ENCODE measurements at regions not wholly inside any gene's neighbourhood (a gene's known extent, or its start where the extent isn't known, plus 50 kb on each side); places are given as distances from the start of the nearest gene placed in this dataset.

DNA sequence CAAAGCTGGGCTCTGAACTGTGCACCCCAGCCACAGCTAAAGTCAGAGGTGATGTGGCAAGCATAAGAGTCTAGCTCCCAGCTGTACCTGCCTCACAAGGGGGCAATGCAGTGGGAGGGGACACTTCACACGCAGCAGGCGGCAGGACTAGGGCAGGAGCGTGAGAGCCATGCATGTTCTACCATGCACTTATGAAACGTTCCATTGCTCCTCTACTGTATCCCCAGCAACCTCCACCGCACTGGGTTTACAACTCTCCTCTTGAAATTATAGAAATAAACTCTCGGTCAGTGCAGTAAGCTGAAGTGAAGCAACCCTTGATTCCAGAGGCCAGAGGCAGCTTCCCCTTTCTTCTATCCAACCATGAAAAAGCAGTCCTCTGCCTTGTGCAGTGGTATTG, 298.6 kb upstream of the STT3B start:
- DNase-seq (ENCODE audit: low read depth) (no peak), FAIRE-seq (no peak)
- TF ChIP-seq EZH2 (IDR thresholded peaks at IDR 0.05; ENCODE audit: insufficient read depth, low read length), result no peak
- TF ChIP-seq, protein P1, sequence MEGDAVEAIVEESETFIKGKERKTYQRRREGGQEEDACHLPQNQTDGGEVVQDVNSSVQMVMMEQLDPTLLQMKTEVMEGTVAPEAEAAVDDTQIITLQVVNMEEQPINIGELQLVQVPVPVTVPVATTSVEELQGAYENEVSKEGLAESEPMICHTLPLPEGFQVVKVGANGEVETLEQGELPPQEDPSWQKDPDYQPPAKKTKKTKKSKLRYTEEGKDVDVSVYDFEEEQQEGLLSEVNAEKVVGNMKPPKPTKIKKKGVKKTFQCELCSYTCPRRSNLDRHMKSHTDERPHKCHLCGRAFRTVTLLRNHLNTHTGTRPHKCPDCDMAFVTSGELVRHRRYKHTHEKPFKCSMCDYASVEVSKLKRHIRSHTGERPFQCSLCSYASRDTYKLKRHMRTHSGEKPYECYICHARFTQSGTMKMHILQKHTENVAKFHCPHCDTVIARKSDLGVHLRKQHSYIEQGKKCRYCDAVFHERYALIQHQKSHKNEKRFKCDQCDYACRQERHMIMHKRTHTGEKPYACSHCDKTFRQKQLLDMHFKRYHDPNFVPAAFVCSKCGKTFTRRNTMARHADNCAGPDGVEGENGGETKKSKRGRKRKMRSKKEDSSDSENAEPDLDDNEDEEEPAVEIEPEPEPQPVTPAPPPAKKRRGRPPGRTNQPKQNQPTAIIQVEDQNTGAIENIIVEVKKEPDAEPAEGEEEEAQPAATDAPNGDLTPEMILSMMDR (IDR thresholded peaks at IDR 0.05; ENCODE audit: insufficient read depth, low read depth, low read length), result no peak
- H3K27me3 Mint-ChIP-seq (ENCODE audit: low read depth, unreplicated experiment), result peaks cover 10% of the 10 kb centered on the region
- Histone ChIP-seq H3K36me3 (ENCODE audit: insufficient read depth, low read length) (no peaks in the 10 kb centered on the region), H3K79me2 (ENCODE audit: insufficient read depth, low read length) (no peaks in the 10 kb centered on the region), H3K9me3 (ENCODE audit: insufficient read depth, low read depth, low read length) (no peaks in the 10 kb centered on the region), H3K4me1 (ENCODE audit: insufficient read depth, low read length) (no peaks in the 10 kb centered on the region), H4K20me1 (ENCODE audit: insufficient read depth, low read length) (no peaks in the 10 kb centered on the region), H3K27ac (ENCODE audit: low read depth, low read length) (no peak overlapping the region), H3K4me3 (ENCODE audit: insufficient read depth, low read depth, low read length) (no peak overlapping the region), H3K27me3 (ENCODE audit: insufficient read depth, low read length) (no peaks in the 10 kb centered on the region), H2AFZ (ENCODE audit: low read depth, low read length) (no peak overlapping the region), H3K9ac (ENCODE audit: low read length) (no peak overlapping the region), H3K4me2 (ENCODE audit: low read length) (no peak overlapping the region)
- no peak overlapping the region for H3K27ac Mint-ChIP-seq (ENCODE audit: unreplicated experiment)
- peaks cover 18% of the 10 kb centered on the region for H3K4me1 Mint-ChIP-seq (ENCODE audit: low read depth, unreplicated experiment)
- no peaks in the 10 kb centered on the region for H3K9me3 Mint-ChIP-seq (ENCODE audit: unreplicated experiment)
- H3K4me3 Mint-ChIP-seq (ENCODE audit: unreplicated experiment), result no peak overlapping the region
- no peaks in the 10 kb centered on the region for H3K36me3 Mint-ChIP-seq (ENCODE audit: low read depth, unreplicated experiment)

- no peak for TF ChIP-seq EZH2 (IDR thresholded peaks at IDR 0.05; ENCODE audit: insufficient read depth, low read length)
- TF ChIP-seq, protein P1 (IDR thresholded peaks at IDR 0.05; ENCODE audit: insufficient read depth, low read depth, low read length), result no peak
- Histone ChIP-seq H2AFZ (ENCODE audit: low read depth, low read length) (no peak overlapping the region), H3K27ac (ENCODE audit: low read depth, low read length) (no peak overlapping the region), H3K79me2 (ENCODE audit: insufficient read depth, low read length) (no peaks in the 10 kb centered on the region), H3K36me3 (ENCODE audit: insufficient read depth, low read length) (no peaks in the 10 kb centered on the region), H3K9me3 (ENCODE audit: insufficient read depth, low read depth, low read length) (no peaks in the 10 kb centered on the region), H3K4me1 (ENCODE audit: insufficient read depth, low read length) (no peaks in the 10 kb centered on the region), H3K4me3 (ENCODE audit: insufficient read depth, low read depth, low read length) (no peak overlapping the region), H3K27me3 (ENCODE audit: insufficient read depth, low read length) (no peaks in the 10 kb centered on the region), H3K4me2 (ENCODE audit: low read length) (no peak overlapping the region), H4K20me1 (ENCODE audit: insufficient read depth, low read length) (no peaks in the 10 kb centered on the region), H3K9ac (ENCODE audit: low read length) (no peak overlapping the region)
- H3K36me3 Mint-ChIP-seq (ENCODE audit: low read depth, unreplicated experiment), result no peaks in the 10 kb centered on the region
- peaks cover 19% of the 10 kb centered on the region for H3K4me1 Mint-ChIP-seq (ENCODE audit: low read depth, unreplicated experiment)
- no peaks in the 10 kb centered on the region for H3K9me3 Mint-ChIP-seq (ENCODE audit: unreplicated experiment)
- peaks cover 10% of the 10 kb centered on the region for H3K27me3 Mint-ChIP-seq (ENCODE audit: low read depth, unreplicated experiment)
- no peak overlapping the region for H3K4me3 Mint-ChIP-seq (ENCODE audit: unreplicated experiment)
- DNase-seq (ENCODE audit: low read depth), result no peak
- no peak for FAIRE-seq
- no peak overlapping the region for H3K27ac Mint-ChIP-seq (ENCODE audit: unreplicated experiment)
Measured at GRCh38 chr3:31235062-31235700, 297.5 kb upstream of the STT3B start.

- Histone ChIP-seq H4K20me1 (ENCODE audit: insufficient read depth, low read length) (no peaks in the 10 kb centered on the region), H3K9ac (ENCODE audit: low read length) (no peak overlapping the region), H3K4me1 (ENCODE audit: insufficient read depth, low read length) (no peaks in the 10 kb centered on the region), H3K27me3 (ENCODE audit: insufficient read depth, low read length) (no peaks in the 10 kb centered on the region), H3K27ac (ENCODE audit: low read depth, low read length) (no peak overlapping the region), H3K36me3 (ENCODE audit: insufficient read depth, low read length) (no peaks in the 10 kb centered on the region), H3K4me3 (ENCODE audit: insufficient read depth, low read depth, low read length) (no peak overlapping the region), H3K9me3 (ENCODE audit: insufficient read depth, low read depth, low read length) (no peaks in the 10 kb centered on the region), H3K79me2 (ENCODE audit: insufficient read depth, low read length) (no peaks in the 10 kb centered on the region), H2AFZ (ENCODE audit: low read depth, low read length) (no peak overlapping the region), H3K4me2 (ENCODE audit: low read length) (no peak overlapping the region)
- no peak for TF ChIP-seq EZH2 (IDR thresholded peaks at IDR 0.05; ENCODE audit: insufficient read depth, low read length)
- TF ChIP-seq, protein P1 (IDR thresholded peaks at IDR 0.05; ENCODE audit: insufficient read depth, low read depth, low read length), result no peak
- no peaks in the 10 kb centered on the region for H3K36me3 Mint-ChIP-seq (ENCODE audit: low read depth, unreplicated experiment)
- H3K27me3 Mint-ChIP-seq (ENCODE audit: low read depth, unreplicated experiment), result peaks cover 10% of the 10 kb centered on the region
- H3K4me3 Mint-ChIP-seq (ENCODE audit: unreplicated experiment), result no peak overlapping the region
- no peak for DNase-seq (ENCODE audit: low read depth)
- no peak overlapping the region for H3K27ac Mint-ChIP-seq (ENCODE audit: unreplicated experiment)
- no peak for FAIRE-seq
- H3K9me3 Mint-ChIP-seq (ENCODE audit: unreplicated experiment), result no peaks in the 10 kb centered on the region
- peaks cover 15% of the 10 kb centered on the region for H3K4me1 Mint-ChIP-seq (ENCODE audit: low read depth, unreplicated experiment)
Measured at GRCh38 chr3:31237887-31238286, 294.8 kb upstream of the STT3B start.
